Smooth muscle cell (in vitro differentiated cells): ENCODE measurements at regions not wholly inside any gene's neighbourhood (a gene's known extent, or its start where the extent isn't known, plus 50 kb on each side); places are given as distances from the start of the nearest gene placed in this dataset.

Source experiments
- DNase-seq: peaks from one replicate; lab custom pipeline; 2025; ENCODE audit not compliant: unreplicated experiment; lab: John Stamatoyannopoulos, UW
- H2AFZ ChIP-seq: fragments of 200-600 bp; sonication (generic); 2 replicates; pipeline ENCODE4 v1.6.0; 2016; ENCODE audit warnings: antibody characterized with exemption, low read depth, mild to moderate bottlenecking
- H3F3A ChIP-seq: fragments of 200-600 bp; sonication (generic); 2 replicates; pipeline ENCODE4 v1.6.0; 2017; ENCODE audit warnings: antibody characterized with exemption, low read depth
- H3K27ac ChIP-seq: fragments of 200-600 bp; sonication (generic); 2 replicates; pipeline ENCODE4 v1.5.1; 2016; ENCODE audit warnings: low read depth, mild to moderate bottlenecking
- H3K27me3 ChIP-seq: fragments of 200-600 bp; sonication (generic); 2 replicates; pipeline ENCODE4 v1.6.1; 2016; ENCODE audit warnings: low read depth, mild to moderate bottlenecking
- H3K36me3 ChIP-seq: fragments of 200-600 bp; sonication (generic); 2 replicates; pipeline ENCODE4 v1.5.1; 2016; ENCODE audit warnings: low read depth
- H3K4me1 ChIP-seq: fragments of 200-600 bp; sonication (generic); 2 replicates; pipeline ENCODE4 v1.5.1; 2016; ENCODE audit warnings: low read depth
- H3K4me2 ChIP-seq: fragments of 200-600 bp; sonication (generic); 2 replicates; pipeline ENCODE4 v1.6.0; 2016; ENCODE audit warnings: mild to moderate bottlenecking
- H3K4me3 ChIP-seq: fragments of 200-600 bp; sonication (generic); 2 replicates; pipeline ENCODE4 v1.5.1; 2016; ENCODE audit warnings: mild to moderate bottlenecking
- H3K79me2 ChIP-seq: fragments of 200-600 bp; sonication (generic); 2 replicates; pipeline ENCODE4 v1.6.0; 2016; ENCODE audit warnings: low read depth, mild to moderate bottlenecking
- H3K9ac ChIP-seq: fragments of 200-600 bp; sonication (generic); 2 replicates; pipeline ENCODE4 v1.6.0; 2016; ENCODE audit warnings: low read depth
- H3K9me3 ChIP-seq: fragments of 200-600 bp; sonication (generic); replicated peaks from 2 replicates; pipeline ENCODE4 v1.5.1; 2016; ENCODE audit warnings: low read depth
- H4K20me1 ChIP-seq: fragments of 200-600 bp; sonication (generic); 2 replicates; pipeline ENCODE4 v1.6.0; 2016; ENCODE audit warnings: low read depth
- CTCF ChIP-seq: fragments of 200-600 bp; sonication (generic); IDR thresholded peaks from 2 replicates; pipeline ENCODE4 v1.5.1; 2017; ENCODE audit warnings: borderline replicate concordance, mild to moderate bottlenecking, antibody characterized with exemption; ENCODE audit not compliant: insufficient read depth, poor library complexity, severe bottlenecking
- WGBS: methylation state at CpG from one replicate; pipeline ENCODE4 v1.1.7; 2016; ENCODE audit warnings: low lambda C conversion rate; 5-methylcytosine and 5-hydroxymethylcytosine counted together

GRCh38 chr5:30156156-30156555, 1037.3 kb upstream of the CDH6 start:
- TF ChIP-seq CTCF: no peak
- H2AFZ ChIP-seq: no peak overlapping the region
- WGBS: 100% methylated on average over 1 of the region's 1 CpG
- H3K4me1 ChIP-seq: no peaks in the 10 kb centered on the region
- H3K4me2 ChIP-seq: no peak overlapping the region
- H3K4me3 ChIP-seq: no peak overlapping the region
- no peaks in the 10 kb centered on the region for H4K20me1 ChIP-seq
- H3K27ac ChIP-seq: no peak overlapping the region
- H3K9me3 ChIP-seq: no peaks in the 10 kb centered on the region
- H3K27me3 ChIP-seq: no peaks in the 10 kb centered on the region
- H3K36me3 ChIP-seq: no peaks in the 10 kb centered on the region
- H3K9ac ChIP-seq: no peak overlapping the region
- no peak for DNase-seq
- no peaks in the 10 kb centered on the region for H3K79me2 ChIP-seq
- H3F3A ChIP-seq: no peaks in the 10 kb centered on the region

DNA sequence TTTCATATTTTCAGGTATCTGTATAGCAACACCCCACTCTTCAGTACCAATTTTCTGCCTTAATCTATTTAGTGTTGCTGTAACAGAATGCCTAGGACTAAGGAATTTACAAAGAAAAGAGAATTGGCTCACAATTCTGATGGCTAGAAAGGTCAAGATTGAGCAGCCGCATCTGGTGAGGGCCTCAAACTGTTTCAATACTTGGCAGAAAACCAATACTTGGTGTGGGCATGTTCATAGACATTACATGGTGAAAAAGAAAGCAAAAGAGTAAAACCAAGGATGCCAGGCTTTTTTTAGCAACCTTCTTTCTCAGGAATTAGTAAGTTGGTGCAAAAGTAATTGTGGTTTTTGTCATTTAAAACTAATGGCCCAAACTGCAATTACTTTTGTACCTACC, 1041.1 kb upstream of the CDH6 start:
- no peak for DNase-seq
- Histone ChIP-seq H3K27me3 (no peaks in the 10 kb centered on the region), H3K4me2 (no peak overlapping the region), H3K4me3 (no peak overlapping the region), H3K27ac (no peak overlapping the region), H3K36me3 (no peaks in the 10 kb centered on the region), H3K9me3 (no peaks in the 10 kb centered on the region), H3K4me1 (no peaks in the 10 kb centered on the region), H3F3A (no peaks in the 10 kb centered on the region), H2AFZ (no peak overlapping the region), H3K79me2 (no peaks in the 10 kb centered on the region), H3K9ac (no peak overlapping the region), H4K20me1 (no peaks in the 10 kb centered on the region)
- 100% methylated on average over 1 of the region's 1 CpG for WGBS
- TF ChIP-seq CTCF: no peak

DNA sequence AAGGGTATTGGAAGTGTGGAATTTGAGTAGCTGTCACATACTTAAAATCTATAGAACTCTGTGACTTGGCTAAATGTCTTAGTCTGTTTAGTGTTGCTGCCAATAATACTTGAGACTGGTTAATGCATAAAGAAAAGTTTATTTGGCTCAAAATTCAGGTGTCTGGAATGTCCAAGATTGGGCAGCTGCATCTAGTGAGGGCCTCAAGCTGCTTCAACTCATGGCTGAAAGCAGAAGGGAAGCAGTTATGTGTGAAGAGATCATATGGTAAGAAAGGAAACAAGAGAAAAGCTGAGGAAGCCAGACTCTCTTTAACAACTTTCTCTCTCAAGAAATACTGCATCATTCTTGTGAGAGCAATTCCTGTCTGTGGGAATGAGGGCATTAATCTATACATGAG, 1043.3 kb upstream of the CDH6 start:
- no peaks in the 10 kb centered on the region for H3F3A ChIP-seq
- no peak overlapping the region for H3K27ac ChIP-seq
- no peak overlapping the region for H3K4me2 ChIP-seq
- H3K4me3 ChIP-seq: no peak overlapping the region
- no peaks in the 10 kb centered on the region for H4K20me1 ChIP-seq
- no peaks in the 10 kb centered on the region for H3K27me3 ChIP-seq
- DNase-seq: no peak
- no peak overlapping the region for H2AFZ ChIP-seq
- no peak overlapping the region for H3K9ac ChIP-seq
- H3K4me1 ChIP-seq: no peaks in the 10 kb centered on the region
- no peak for TF ChIP-seq CTCF
- H3K79me2 ChIP-seq: no peaks in the 10 kb centered on the region
- H3K9me3 ChIP-seq: no peaks in the 10 kb centered on the region
- no peaks in the 10 kb centered on the region for H3K36me3 ChIP-seq

DNA sequence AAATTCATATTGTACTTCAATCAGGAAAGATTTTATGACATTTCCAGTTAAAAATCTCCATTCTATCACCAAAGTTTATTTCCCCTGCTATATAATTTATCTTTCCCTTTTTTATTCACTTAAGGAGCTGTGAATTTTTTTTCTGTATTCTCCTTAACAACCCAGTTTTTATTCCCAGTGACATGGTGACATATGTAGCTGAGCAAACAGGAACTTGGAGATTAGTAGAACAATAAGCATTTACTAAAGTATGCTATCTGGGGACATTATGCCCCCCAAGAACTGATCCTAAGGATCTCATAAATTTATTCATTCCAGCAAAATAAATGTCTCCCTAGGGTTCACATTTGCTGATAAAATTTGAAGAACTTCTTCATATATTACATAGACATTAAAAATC, 1044.0 kb upstream of the CDH6 start:
- no peaks in the 10 kb centered on the region for H4K20me1 ChIP-seq
- no peaks in the 10 kb centered on the region for H3K36me3 ChIP-seq
- no peaks in the 10 kb centered on the region for H3K27me3 ChIP-seq
- TF ChIP-seq CTCF: no peak
- H3K4me2 ChIP-seq: no peak overlapping the region
- H3K79me2 ChIP-seq: no peaks in the 10 kb centered on the region
- no peak overlapping the region for H3K27ac ChIP-seq
- DNase-seq: no peak
- H3F3A ChIP-seq: no peaks in the 10 kb centered on the region
- H2AFZ ChIP-seq: no peak overlapping the region
- H3K9me3 ChIP-seq: no peaks in the 10 kb centered on the region
- H3K4me1 ChIP-seq: no peaks in the 10 kb centered on the region
- H3K9ac ChIP-seq: no peak overlapping the region
- no peak overlapping the region for H3K4me3 ChIP-seq
